H9 (cell line): ENCODE measurements at regions not wholly inside any gene's neighbourhood (a gene's known extent, or its start where the extent isn't known, plus 50 kb on each side); places are given as distances from the start of the nearest gene placed in this dataset.
"Not testable (repeated sequence)": the region's sequence is repeated elsewhere in the genome, so short reads cannot be mapped to it uniquely, and the experiment has no call there.

Source experiments
- DNase-seq: peaks from one replicate; pipeline ENCODE4 v3.0.0-alpha.2; 2017
- H2AFZ ChIP-seq: one replicate; pipeline ENCODE4 v1.6.1; 2013; ENCODE audit warnings: mild to moderate bottlenecking, low read length, control low read depth, moderate library complexity
- H2AK5ac ChIP-seq: 2 replicates; pipeline ENCODE4 v1.6.1; 2013; ENCODE audit warnings: low read length, control low read depth, mixed read lengths; ENCODE audit not compliant: insufficient read length
- H2BK120ac ChIP-seq: one replicate; pipeline ENCODE4 v1.6.1; 2013; ENCODE audit warnings: low read depth, mild to moderate bottlenecking, low read length, control low read depth, inconsistent platforms; ENCODE audit not compliant: poor library complexity, severe bottlenecking
- H2BK12ac ChIP-seq: 2 replicates; pipeline ENCODE4 v1.6.1; 2013; ENCODE audit warnings: low read length, control low read depth, mixed read lengths, low read depth; ENCODE audit not compliant: insufficient read length
- H2BK15ac ChIP-seq: 2 replicates; pipeline ENCODE4 v1.6.1; 2013; ENCODE audit warnings: low read depth, low read length, control low read depth
- H2BK20ac ChIP-seq: one replicate; pipeline ENCODE4 v1.6.1; 2013; ENCODE audit warnings: low read depth, mild to moderate bottlenecking, low read length, control low read depth, inconsistent platforms; ENCODE audit not compliant: poor library complexity, severe bottlenecking
- H2BK5ac ChIP-seq: 2 replicates; pipeline ENCODE4 v1.6.1; 2013; ENCODE audit warnings: low read length, control low read depth, mixed read lengths; ENCODE audit not compliant: insufficient read length
- H3K14ac ChIP-seq: 2 replicates; pipeline ENCODE4 v1.6.1; 2013; ENCODE audit warnings: low read length, control low read depth; ENCODE audit not compliant: insufficient read depth
- H3K18ac ChIP-seq: 2 replicates; pipeline ENCODE4 v1.6.1; 2013; ENCODE audit warnings: low read depth, mild to moderate bottlenecking, mixed read lengths, low read length, control low read depth; ENCODE audit not compliant: insufficient read length
- H3K23ac ChIP-seq: 2 replicates; pipeline ENCODE4 v1.6.1; 2013; ENCODE audit warnings: low read length, control low read depth, mixed read lengths, low read depth; ENCODE audit not compliant: insufficient read length
- H3K23me2 ChIP-seq: 2 replicates; pipeline ENCODE4 v1.6.1; 2013; ENCODE audit warnings: low read depth, mild to moderate bottlenecking, mixed read lengths, low read length, control low read depth; ENCODE audit not compliant: insufficient read length, poor library complexity, severe bottlenecking
- H3K27ac ChIP-seq: 2 replicates; pipeline ENCODE4 v1.5.1; 2013; ENCODE audit warnings: low read length, control low read depth, mixed read lengths, low read depth; ENCODE audit not compliant: insufficient read length
- H3K27me3 ChIP-seq: 2 replicates; pipeline ENCODE4 v1.6.1; 2013; ENCODE audit warnings: low read length, control low read depth, inconsistent platforms; ENCODE audit not compliant: insufficient read depth
- H3K4ac ChIP-seq: 2 replicates; pipeline ENCODE4 v1.6.1; 2013; ENCODE audit warnings: low read depth, mild to moderate bottlenecking, control low read depth, inconsistent platforms, low read length, moderate library complexity
- H3K4me1 ChIP-seq: 2 replicates; pipeline ENCODE4 v1.6.1; 2013; ENCODE audit warnings: low read length, control low read depth, inconsistent platforms; ENCODE audit not compliant: insufficient read depth
- H3K4me2 ChIP-seq: 2 replicates; pipeline ENCODE4 v1.6.1; 2013; ENCODE audit warnings: low read length, control low read depth, mixed read lengths; ENCODE audit not compliant: insufficient read length, insufficient read depth
- H3K56ac ChIP-seq: 2 replicates; pipeline ENCODE4 v1.6.1; 2013; ENCODE audit warnings: low read depth, mild to moderate bottlenecking, mixed read lengths, low read length, control low read depth; ENCODE audit not compliant: insufficient read length
- H3K79me1 ChIP-seq: 2 replicates; pipeline ENCODE4 v1.6.1; 2013; ENCODE audit warnings: low read depth, mild to moderate bottlenecking, moderate library complexity, low read length, control low read depth, inconsistent platforms; ENCODE audit not compliant: insufficient read depth, poor library complexity, severe bottlenecking
- H3K79me2 ChIP-seq: 2 replicates; pipeline ENCODE4 v1.6.1; 2013; ENCODE audit warnings: low read length, control low read depth, inconsistent platforms; ENCODE audit not compliant: insufficient read depth
- H3K9ac ChIP-seq: 2 replicates; pipeline ENCODE4 v1.6.1; 2013; ENCODE audit warnings: low read length, control low read depth, mixed read lengths; ENCODE audit not compliant: insufficient read length; ENCODE audit errors: extremely low read depth
- H3K9me3 ChIP-seq: one replicate; pipeline ENCODE4 v1.6.1; 2013; ENCODE audit warnings: low read depth, low read length, inconsistent platforms; ENCODE audit not compliant: control insufficient read depth
- H3T11ph ChIP-seq: one replicate; pipeline ENCODE4 v1.6.1; 2013; ENCODE audit warnings: mild to moderate bottlenecking, low read length, control low read depth, inconsistent platforms
- H4K20me1 ChIP-seq: one replicate; pipeline ENCODE4 v1.6.1; 2013; ENCODE audit not compliant: control insufficient read depth, insufficient read length, insufficient read depth
- H4K5ac ChIP-seq: 2 replicates; pipeline ENCODE4 v1.6.1; 2013; ENCODE audit warnings: low read depth, mild to moderate bottlenecking, mixed read lengths, low read length, control low read depth; ENCODE audit not compliant: insufficient read length
- H4K8ac ChIP-seq: replicated peaks from 2 replicates; pipeline ENCODE4 v1.6.1; 2013; ENCODE audit warnings: low read length, control low read depth, mixed read lengths, low read depth; ENCODE audit not compliant: insufficient read length
- H4K91ac ChIP-seq: 2 replicates; pipeline ENCODE4 v1.6.1; 2013; ENCODE audit warnings: low read depth, mild to moderate bottlenecking, moderate library complexity, mixed read lengths, low read length, control low read depth; ENCODE audit not compliant: insufficient read length
- H3K27ac Mint-ChIP-seq, 3 experiments: 2 replicates in 2 of 3; 3 replicates in 1 of 3; pipeline ENCODE4 v1.8.0; 2020 to 2021; ENCODE audit warnings: mixed read lengths in 3 of 3, mild to moderate bottlenecking in 1 of 3, moderate library complexity in 1 of 3
- H3K27me3 Mint-ChIP-seq: 2 replicates; pipeline ENCODE4 v1.8.0; 2021; ENCODE audit warnings: low read depth, mild to moderate bottlenecking, moderate library complexity, mixed read lengths
- H3K36me3 Mint-ChIP-seq, 3 experiments: 2 replicates in 2 of 3; 3 replicates in 1 of 3; pipeline ENCODE4 v1.8.0; 2020 to 2021; ENCODE audit warnings: low read depth in 3 of 3, mixed read lengths in 3 of 3; ENCODE audit not compliant: insufficient read depth in 1 of 3
- H3K4me1 Mint-ChIP-seq, 2 experiments: 2 replicates each; pipeline ENCODE4 v1.8.0; 2020; ENCODE audit warnings: mixed read lengths in 2 of 2
- H3K4me3 Mint-ChIP-seq, 2 experiments: 2 replicates in 1 of 2; 3 replicates in 1 of 2; pipeline ENCODE4 v1.8.0; 2020 to 2021; ENCODE audit warnings: mild to moderate bottlenecking in 2 of 2, mixed read lengths in 2 of 2, moderate library complexity in 1 of 2
- H3K9me3 Mint-ChIP-seq, 2 experiments: 2 replicates in 1 of 2; 3 replicates in 1 of 2; pipeline ENCODE4 v1.8.0; 2020; ENCODE audit warnings: mild to moderate bottlenecking in 2 of 2, mixed read lengths in 2 of 2, moderate library complexity in 1 of 2
- CTCF ChIP-seq: fragments of 200-600 bp; sonication (generic); conservative IDR thresholded peaks from 3 replicates; pipeline ENCODE4 v1.8.0; 2021; ENCODE audit warnings: antibody characterized with exemption, mild to moderate bottlenecking
- WGBS: extraction: QIAGEN DNeasy Blood & Tissue Kit; methylation state at CpG from one replicate; pipeline ENCODE4 v1.1.7; 2013; ENCODE audit warnings: missing lambda C conversion rate, low lambda C conversion rate, mixed read lengths; ENCODE audit not compliant: insufficient read length; ENCODE audit errors: extremely low coverage; 5-methylcytosine and 5-hydroxymethylcytosine counted together

GRCh38 chr12:4139191-4139590 lies 134.4 kb upstream of the CCND2 start:
- Histone ChIP-seq H2AFZ (no peak overlapping the region), H4K8ac (no peak overlapping the region), H3K23ac (no peak overlapping the region), H3K18ac (no peak overlapping the region), H2BK5ac (no peak overlapping the region), H3K14ac (no peak overlapping the region), H3K79me1 (no peaks in the 10 kb centered on the region), H2BK120ac (no peak overlapping the region), H4K91ac (no peak overlapping the region), H3K23me2 (peaks cover 4% of the 10 kb centered on the region), H4K5ac (no peak overlapping the region), H3K27me3 (no peaks in the 10 kb centered on the region), H3K79me2 (no peaks in the 10 kb centered on the region), H3T11ph (no peak overlapping the region), H3K56ac (no peak overlapping the region), H2BK12ac (no peak overlapping the region), H2AK5ac (no peak overlapping the region), H3K9ac (no peak overlapping the region), H2BK15ac (no peak overlapping the region), H3K4ac (no peak overlapping the region), H3K4me1 (peaks cover 13% of the 10 kb centered on the region; the same call in 1 of the 2 replicates), H3K4me2 (no peak overlapping the region), H3K27ac (no peak overlapping the region), H3K9me3 (no peaks in the 10 kb centered on the region), H2BK20ac (no peak overlapping the region), H4K20me1 (no peaks in the 10 kb centered on the region)
- TF ChIP-seq CTCF, result no peak
- peaks cover 0 to 8% (median 6%) of the 10 kb centered on the region in 3 experiments; a peak in 5 of 7 replicates for H3K36me3 Mint-ChIP-seq
- WGBS, result no CpG with 5 or more reads among the region's 3 CpGs
- H3K27ac Mint-ChIP-seq, result no peak overlapping the region
- H3K9me3 Mint-ChIP-seq, result peaks cover 6 to 7% of the 10 kb centered on the region in 2 experiments
- H3K4me1 Mint-ChIP-seq, result peaks cover 55 to 59% of the 10 kb centered on the region in 2 experiments
- no peak for DNase-seq
- peaks cover 6% of the 10 kb centered on the region; the same call in 1 of the 2 replicates for H3K27me3 Mint-ChIP-seq
- peak overlapping the region in 1 of 2 experiments; percentile 30; a peak in 1 of 5 replicates for H3K4me3 Mint-ChIP-seq

GRCh38 chr12:4138532-4138931 lies 135.0 kb upstream of the CCND2 start:
- not testable (repeated sequence) for H3K79me2 ChIP-seq, H2BK20ac ChIP-seq, H3K79me1 ChIP-seq, H3K27ac Mint-ChIP-seq, H3K23me2 ChIP-seq, H2BK12ac ChIP-seq, H3K9me3 ChIP-seq, H4K20me1 ChIP-seq, H3K27me3 Mint-ChIP-seq, H2BK120ac ChIP-seq, DNase-seq, H3K4ac ChIP-seq, H3K56ac ChIP-seq, H3K18ac ChIP-seq, H2BK5ac ChIP-seq, H3K4me3 Mint-ChIP-seq, H3K9ac ChIP-seq, H4K8ac ChIP-seq, H3K27ac ChIP-seq, H3K4me2 ChIP-seq, H3K9me3 Mint-ChIP-seq, H3K27me3 ChIP-seq, H2AK5ac ChIP-seq, H3T11ph ChIP-seq, H3K36me3 Mint-ChIP-seq, H4K5ac ChIP-seq, H4K91ac ChIP-seq, H2BK15ac ChIP-seq, H2AFZ ChIP-seq, H3K23ac ChIP-seq, H3K14ac ChIP-seq
- WGBS, result no CpG with 5 or more reads among the region's 3 CpGs
- peaks cover 62 to 66% of the 10 kb centered on the region in 2 experiments for H3K4me1 Mint-ChIP-seq
- H3K4me1 ChIP-seq, result peaks cover 18% of the 10 kb centered on the region; the same call in 1 of the 2 replicates
